Body of pancreas (tissue), 4 donors: ENCODE measurements at regions not wholly inside any gene's neighbourhood (a gene's known extent, or its start where the extent isn't known, plus 50 kb on each side); places are given as distances from the start of the nearest gene placed in this dataset.
"Not testable (repeated sequence)": the region's sequence is repeated elsewhere in the genome, so short reads cannot be mapped to it uniquely, and the experiment has no call there.

Experiments used
- ATAC-seq: fragments of 150-250 bp; one replicate; pipeline ENCODE4 v1.9.1; 2016
- DNase-seq, 4 donors: peaks; one replicate each; pipeline ENCODE4 v3.0.0-alpha.2; 2019
- H3K27ac ChIP-seq, 4 donors: fragments of 200-600 bp; sonication (generic); 1 replicate in 3 of 4; 2 replicates in 1 of 4; pipeline versions ENCODE4 v1.5.1 to v1.6.1; 2016 to 2019; ENCODE audit warnings: mild to moderate bottlenecking in 1 of 4, mixed read lengths in 1 of 4, moderate library complexity in 1 of 4
- H3K27me3 ChIP-seq, 2 donors: fragments of 200-600 bp; sonication (generic); one replicate each; pipeline ENCODE4 v1.6.0; 2016; ENCODE audit warnings: mild to moderate bottlenecking in 1 of 2
- H3K36me3 ChIP-seq, 2 donors: fragments of 200-600 bp; sonication (generic); replicated peaks in 1 of 2; 2 replicates each; pipeline ENCODE4 v1.5.1; 2016; ENCODE audit warnings: low read depth in 2 of 2; ENCODE audit not compliant: insufficient read depth in 1 of 2
- H3K4me1 ChIP-seq: fragments of 200-600 bp; sonication (generic); one replicate; pipeline ENCODE4 v1.6.0; 2016
- H3K4me3 ChIP-seq, 2 donors: fragments of 200-600 bp; sonication (generic); 1 replicate in 1 of 2; 2 replicates in 1 of 2; pipeline ENCODE4 v1.5.1; 2016 to 2019
- H3K9me3 ChIP-seq, 3 donors: fragments of 200-600 bp; sonication (generic); 1 replicate in 2 of 3; 2 replicates in 1 of 3; pipeline ENCODE4 v1.5.1; 2016
- CTCF ChIP-seq, 7 experiments: fragments of 450-650 bp in 4 of 7; fragments of 200-600 bp in 3 of 7; sonication (generic) in 3 of 7; IDR thresholded peaks; one replicate each; pipeline ENCODE4 v1.5.1; 2016 to 2019; ENCODE audit warnings: antibody characterized with exemption in 7 of 7
- POLR2A ChIP-seq, 3 donors: fragments of 450-650 bp; IDR thresholded peaks; one replicate each; pipeline ENCODE4 v1.6.1; 2016; ENCODE audit warnings: antibody characterized with exemption in 3 of 3, mild to moderate bottlenecking in 2 of 3
- WGBS, 2 donors: methylation state at CpG; one replicate each; pipeline ENCODE4 v1.1.5; 2017; 5-methylcytosine and 5-hydroxymethylcytosine counted together
- intact Hi-C: fragments of 100-400 bp; cut with DNase I; formaldehyde crosslinking; loops from one replicate; pipeline ENCODE4 v1.15.1; 2023

GRCh38 chr3:11898611-11899325, 52.1 kb upstream of the TAMM41 start:
- DNase-seq (no peak), ATAC-seq (no peak)
- intact Hi-C loops, result no loop called here
- TF ChIP-seq CTCF (IDR thresholded peaks at IDR 0.05), result no peak
- TF ChIP-seq POLR2A (IDR thresholded peaks at IDR 0.05), result no peak
- no peak overlapping the region for H3K4me3 ChIP-seq
- no peaks in the 10 kb centered on the region for H3K9me3 ChIP-seq
- no peak overlapping the region for H3K27ac ChIP-seq
- no peaks in the 10 kb centered on the region for H3K36me3 ChIP-seq
- no peaks in the 10 kb centered on the region for H3K27me3 ChIP-seq
- 78% methylated on average over 14 to 16 of the region's 18 CpGs for WGBS, 2 donors
- no peaks in the 10 kb centered on the region for H3K4me1 ChIP-seq

- H3K4me1 ChIP-seq, H3K27ac ChIP-seq, H3K4me3 ChIP-seq, ATAC-seq, intact Hi-C loops, H3K36me3 ChIP-seq, DNase-seq, H3K9me3 ChIP-seq, H3K27me3 ChIP-seq: not testable (repeated sequence)
- 57 to 74% methylated on average over 6 to 9 of the region's 9 CpGs for WGBS, 2 donors
These were observed 52.7 kb upstream of the TAMM41 start for GRCh38 chr3:11899389-11899788.

- DNase-seq (no peak), ATAC-seq (no peak)
- Histone ChIP-seq H3K36me3 (no peaks in the 10 kb centered on the region), H3K4me3 (no peak overlapping the region), H3K9me3 (no peaks in the 10 kb centered on the region), H3K27ac (no peak overlapping the region), H3K4me1 (no peaks in the 10 kb centered on the region), H3K27me3 (no peaks in the 10 kb centered on the region)
- TF ChIP-seq POLR2A (IDR thresholded peaks at IDR 0.05), result no peak
- no peak for TF ChIP-seq CTCF (IDR thresholded peaks at IDR 0.05)
- intact Hi-C loops, result no loop called here
- WGBS, 2 donors, result 70 to 76% methylated on average over 4 to 12 of the region's 12 CpGs
These were observed 53.1 kb upstream of the TAMM41 start for GRCh38 chr3:11899826-11900225.

GRCh38 chr3:11900824-11901223, 54.1 kb upstream of the TAMM41 start:
- no peak overlapping the region for H3K4me3 ChIP-seq
- intact Hi-C loops, result no loop called here
- no peaks in the 10 kb centered on the region for H3K36me3 ChIP-seq
- DNase-seq (no peak), ATAC-seq (no peak)
- H3K4me1 ChIP-seq, result no peaks in the 10 kb centered on the region
- H3K27me3 ChIP-seq, result no peaks in the 10 kb centered on the region
- no peaks in the 10 kb centered on the region for H3K9me3 ChIP-seq
- H3K27ac ChIP-seq, result no peak overlapping the region
- WGBS, 2 donors, result 58 to 77% methylated on average over 2 to 10 of the region's 10 CpGs
- TF ChIP-seq CTCF (IDR thresholded peaks at IDR 0.05) (no peak), POLR2A (IDR thresholded peaks at IDR 0.05) (no peak)

GRCh38 chr3:11901286-11901875, 54.7 kb upstream of the TAMM41 start:
- no peaks in the 10 kb centered on the region for H3K36me3 ChIP-seq
- ATAC-seq, result no peak
- no peaks in the 10 kb centered on the region for H3K27me3 ChIP-seq
- no peak overlapping the region for H3K27ac ChIP-seq
- WGBS, 2 donors, result 61 to 69% methylated on average over 4 to 7 of the region's 7 CpGs
- TF ChIP-seq CTCF (IDR thresholded peaks at IDR 0.05) (no peak), POLR2A (IDR thresholded peaks at IDR 0.05) (no peak)
- H3K9me3 ChIP-seq, result no peaks in the 10 kb centered on the region
- DNase-seq, result no peak
- H3K4me3 ChIP-seq, result no peak overlapping the region
- intact Hi-C loops, result no loop called here
- no peaks in the 10 kb centered on the region for H3K4me1 ChIP-seq
